ENCODE measurements at regions not wholly inside any gene's neighbourhood (a gene's known extent, or its start where the extent isn't known, plus 50 kb on each side); places are given as distances from the start of the nearest gene placed in this dataset.

DNA sequence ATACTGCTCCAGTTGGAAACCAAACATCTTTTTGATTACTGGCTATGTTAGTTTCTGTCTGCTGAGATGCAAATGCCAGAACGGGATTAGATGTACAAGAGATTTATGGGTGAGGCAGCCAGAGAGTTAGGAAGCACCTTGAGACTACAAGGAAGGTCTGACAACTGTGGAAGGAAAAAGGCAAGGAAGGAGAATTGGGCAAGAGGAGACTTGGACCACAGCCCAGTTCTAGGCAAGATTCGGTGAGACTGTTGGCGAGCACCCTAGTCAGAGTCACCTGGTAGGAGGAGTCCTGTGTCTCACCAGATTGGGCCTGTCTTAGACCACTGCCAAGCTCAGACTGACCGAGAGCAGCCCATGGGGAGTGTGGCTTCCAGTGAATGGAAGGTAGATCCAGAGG is 91.8 kb upstream of the F13A1 start:
- no peak for DNase-seq
- no peaks in the 10 kb centered on the region for H3K9me3 ChIP-seq
- H3K27ac ChIP-seq, result no peak overlapping the region
- no peak overlapping the region for H3K4me3 ChIP-seq
- intact Hi-C loops (cut with DNase I), result no loop called here
- H3K27me3 ChIP-seq (ENCODE audit: low read depth), result no peaks in the 10 kb centered on the region
- TF ChIP-seq, protein P1, sequence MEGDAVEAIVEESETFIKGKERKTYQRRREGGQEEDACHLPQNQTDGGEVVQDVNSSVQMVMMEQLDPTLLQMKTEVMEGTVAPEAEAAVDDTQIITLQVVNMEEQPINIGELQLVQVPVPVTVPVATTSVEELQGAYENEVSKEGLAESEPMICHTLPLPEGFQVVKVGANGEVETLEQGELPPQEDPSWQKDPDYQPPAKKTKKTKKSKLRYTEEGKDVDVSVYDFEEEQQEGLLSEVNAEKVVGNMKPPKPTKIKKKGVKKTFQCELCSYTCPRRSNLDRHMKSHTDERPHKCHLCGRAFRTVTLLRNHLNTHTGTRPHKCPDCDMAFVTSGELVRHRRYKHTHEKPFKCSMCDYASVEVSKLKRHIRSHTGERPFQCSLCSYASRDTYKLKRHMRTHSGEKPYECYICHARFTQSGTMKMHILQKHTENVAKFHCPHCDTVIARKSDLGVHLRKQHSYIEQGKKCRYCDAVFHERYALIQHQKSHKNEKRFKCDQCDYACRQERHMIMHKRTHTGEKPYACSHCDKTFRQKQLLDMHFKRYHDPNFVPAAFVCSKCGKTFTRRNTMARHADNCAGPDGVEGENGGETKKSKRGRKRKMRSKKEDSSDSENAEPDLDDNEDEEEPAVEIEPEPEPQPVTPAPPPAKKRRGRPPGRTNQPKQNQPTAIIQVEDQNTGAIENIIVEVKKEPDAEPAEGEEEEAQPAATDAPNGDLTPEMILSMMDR (IDR thresholded peaks at IDR 0.05), result no peak
- H3K36me3 ChIP-seq, result no peaks in the 10 kb centered on the region
- no peak for ATAC-seq
- H3K4me1 ChIP-seq, result no peaks in the 10 kb centered on the region

DNA sequence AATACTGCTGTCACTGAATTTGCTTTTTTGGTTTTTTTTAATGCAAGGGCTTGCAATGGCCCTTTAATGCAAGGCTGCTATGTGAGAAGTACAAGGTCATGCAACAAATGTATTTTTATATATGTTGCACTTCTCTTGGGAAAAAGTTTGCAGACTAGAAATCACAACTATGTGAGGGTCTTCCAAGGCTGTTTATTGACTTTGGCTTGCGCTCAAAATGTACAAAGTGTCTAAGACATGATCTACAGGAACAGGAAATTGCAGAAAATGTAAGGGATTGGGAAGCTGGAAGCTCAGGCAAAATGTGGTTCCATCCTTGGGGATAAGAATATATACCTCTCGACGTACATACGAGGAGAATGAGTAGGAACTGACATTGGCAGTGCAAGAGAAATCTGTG is 92.2 kb upstream of the F13A1 start:
- DNase-seq (no peak), ATAC-seq (no peak)
- Histone ChIP-seq H3K27me3 (ENCODE audit: low read depth) (no peaks in the 10 kb centered on the region), H3K9me3 (no peaks in the 10 kb centered on the region), H3K4me3 (no peak overlapping the region), H3K4me1 (no peaks in the 10 kb centered on the region), H3K27ac (no peak overlapping the region), H3K36me3 (no peaks in the 10 kb centered on the region)
- intact Hi-C loops (cut with DNase I), result no loop called here
- TF ChIP-seq, protein P1 (IDR thresholded peaks at IDR 0.05), result no peak

DNA sequence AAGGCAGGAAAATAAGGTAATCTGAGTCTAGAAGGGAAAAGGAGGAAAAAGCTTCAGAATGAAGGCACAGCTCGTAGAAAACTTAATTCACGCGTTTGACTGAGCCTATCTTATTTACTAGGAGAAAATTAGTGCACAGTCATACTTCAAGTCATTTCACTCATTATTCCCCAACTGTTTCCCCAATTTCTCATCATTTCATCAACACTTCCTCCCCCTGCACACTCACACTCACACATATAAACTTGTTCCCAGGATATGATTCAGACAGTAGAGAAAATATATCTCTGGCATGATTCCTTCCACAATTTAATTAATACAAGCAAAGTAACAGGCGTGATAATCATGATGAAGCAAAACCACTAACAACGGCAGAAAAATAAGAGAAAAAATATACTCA is 94.5 kb upstream of the F13A1 start:
- TF ChIP-seq, protein P1 (IDR thresholded peaks at IDR 0.05), result no peak
- no peaks in the 10 kb centered on the region for H3K27me3 ChIP-seq (ENCODE audit: low read depth)
- H3K9me3 ChIP-seq, result no peaks in the 10 kb centered on the region
- no peak overlapping the region for H3K27ac ChIP-seq
- no peak for ATAC-seq
- no peaks in the 10 kb centered on the region for H3K4me1 ChIP-seq
- no peak overlapping the region for H3K4me3 ChIP-seq
- no peak for DNase-seq
- intact Hi-C loops (cut with DNase I), result no loop called here
- no peaks in the 10 kb centered on the region for H3K36me3 ChIP-seq

DNA sequence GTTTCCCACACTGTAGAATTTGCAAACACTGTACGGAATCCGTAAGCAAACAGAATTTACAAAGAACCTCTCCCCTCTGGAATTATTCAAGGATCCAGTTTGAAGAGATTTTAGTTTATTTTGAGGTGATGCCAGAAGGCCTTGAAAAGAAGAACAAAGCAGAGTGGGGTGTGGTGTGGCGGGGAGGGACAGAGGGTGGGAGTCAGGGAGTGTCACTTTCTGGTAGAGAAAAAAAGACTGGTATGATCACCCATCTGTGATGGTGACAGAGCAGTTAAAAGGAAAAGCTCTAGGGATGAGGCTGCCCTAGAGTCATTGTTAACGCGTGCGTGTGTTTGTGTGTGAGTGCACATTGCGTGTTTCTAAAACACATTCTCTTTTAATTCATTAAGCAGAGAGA is 97.0 kb upstream of the F13A1 start:
- no peak overlapping the region for H3K4me3 ChIP-seq
- no peaks in the 10 kb centered on the region for H3K9me3 ChIP-seq
- intact Hi-C loops (cut with DNase I), result no loop called here
- no peaks in the 10 kb centered on the region for H3K36me3 ChIP-seq
- no peaks in the 10 kb centered on the region for H3K27me3 ChIP-seq (ENCODE audit: low read depth)
- ATAC-seq (no peak), DNase-seq (no peak)
- no peaks in the 10 kb centered on the region for H3K4me1 ChIP-seq
- no peak overlapping the region for H3K27ac ChIP-seq
- TF ChIP-seq, protein P1 (IDR thresholded peaks at IDR 0.05), result no peak

DNA sequence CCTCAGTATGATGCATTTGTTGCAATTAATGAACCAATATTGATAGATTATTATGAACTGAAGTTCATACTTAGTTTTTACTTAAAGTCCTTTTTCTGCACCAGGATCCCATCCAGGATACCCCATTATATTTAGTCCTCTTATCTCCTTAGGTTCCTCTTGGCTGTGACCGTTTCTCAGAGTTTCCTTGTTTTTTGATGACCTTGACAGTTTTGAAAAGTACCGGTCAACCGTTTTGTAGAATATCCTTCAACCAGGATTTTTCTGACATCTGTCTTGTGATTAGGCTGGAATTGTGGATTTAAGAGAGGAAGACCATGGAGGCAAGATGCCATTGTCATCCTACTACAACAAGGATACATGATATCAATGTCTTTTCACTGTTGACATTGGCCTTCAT is 98.0 kb upstream of the F13A1 start:
- TF ChIP-seq, protein P1 (IDR thresholded peaks at IDR 0.05), result no peak
- Histone ChIP-seq H3K9me3 (no peaks in the 10 kb centered on the region), H3K4me3 (no peak overlapping the region), H3K27ac (no peak overlapping the region), H3K27me3 (ENCODE audit: low read depth) (no peaks in the 10 kb centered on the region), H3K36me3 (no peaks in the 10 kb centered on the region), H3K4me1 (no peaks in the 10 kb centered on the region)
- no peak for DNase-seq
- intact Hi-C loops (cut with DNase I), result no loop called here
- no peak for ATAC-seq

DNA sequence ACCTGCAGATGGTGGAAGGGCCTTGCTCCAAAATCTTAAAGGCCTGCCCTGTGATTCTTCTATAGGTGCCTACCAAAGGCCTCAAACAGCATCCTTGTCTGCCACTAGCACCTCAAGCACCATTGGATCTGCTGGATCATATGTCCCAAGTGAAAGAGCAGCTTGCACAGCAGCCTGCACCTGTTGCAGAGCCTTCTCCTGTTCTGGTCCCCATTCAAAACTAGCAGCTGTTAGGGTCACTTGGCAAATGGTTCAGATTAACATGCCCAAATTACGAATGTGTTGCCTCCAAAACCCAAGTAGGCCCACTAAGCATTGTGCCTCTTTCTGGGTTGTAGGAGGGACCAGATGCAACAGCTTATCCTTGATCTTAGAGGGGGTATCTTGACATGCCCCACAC is 99.6 kb upstream of the F13A1 start:
- no peak for DNase-seq

More for the DNA sequence above, 99.6 kb upstream of the F13A1 start:
- TF ChIP-seq, protein P1 (IDR thresholded peaks at IDR 0.05), result no peak
- H3K4me1 ChIP-seq, result no peaks in the 10 kb centered on the region
- H3K27ac ChIP-seq, result no peak overlapping the region
- no peak for ATAC-seq
- no peaks in the 10 kb centered on the region for H3K36me3 ChIP-seq
- H3K9me3 ChIP-seq, result no peaks in the 10 kb centered on the region
- H3K27me3 ChIP-seq (ENCODE audit: low read depth), result no peaks in the 10 kb centered on the region
- H3K4me3 ChIP-seq, result no peak overlapping the region
- intact Hi-C loops (cut with DNase I), result no loop called here
